Activated CD4-positive, alpha-beta T cell treated with anti-CD3 and anti-CD28 coated beads for 36 hours (primary cell): ENCODE measurements at regions not wholly inside any gene's neighbourhood (a gene's known extent, or its start where the extent isn't known, plus 50 kb on each side); places are given as distances from the start of the nearest gene placed in this dataset.

Source experiments
- ATAC-seq: fragments of 200-7000 bp; cut with Tn5 transposase; one replicate; pipeline ENCODE4 v1.10.0; 2021; ENCODE audit warnings: mild to moderate bottlenecking, moderate library complexity
- CTCF ChIA-PET: fragments of 350-600 bp; sonication (Branson Sonifier 250); formaldehyde crosslinking; loops from one replicate; lab custom pipeline; 2021; ENCODE audit warnings: antibody characterized with exemption; lab: Charles Lee
- POLR2A ChIA-PET: fragments of 350-600 bp; sonication (Branson Sonifier 250); formaldehyde crosslinking; loops from one replicate; lab custom pipeline; 2021; ENCODE audit warnings: antibody characterized with exemption, inconsistent platforms; lab: Charles Lee
- DNase-seq: peaks from one replicate; pipeline ENCODE4 v3.0.0-alpha.2; 2020
- H3K27ac Mint-ChIP-seq: one replicate; pipeline ENCODE4 v1.8.0; 2021; ENCODE audit warnings: mixed read lengths
- H3K27me3 Mint-ChIP-seq: one replicate; pipeline ENCODE4 v1.8.0; 2021; ENCODE audit warnings: mixed read lengths
- H3K36me3 Mint-ChIP-seq: one replicate; pipeline ENCODE4 v1.8.0; 2021; ENCODE audit warnings: low read depth, mixed read lengths
- H3K4me1 Mint-ChIP-seq: one replicate; pipeline ENCODE4 v1.8.0; 2021; ENCODE audit warnings: mixed read lengths
- H3K4me3 Mint-ChIP-seq: one replicate; pipeline ENCODE4 v1.8.0; 2021; ENCODE audit warnings: mild to moderate bottlenecking, moderate library complexity, mixed read lengths
- H3K9me3 Mint-ChIP-seq: one replicate; pipeline ENCODE4 v1.8.0; 2021; ENCODE audit warnings: low read depth, mixed read lengths
- intact Hi-C, 2 experiments: fragments of 100-400 bp; cut with DNase I in 1 of 2; cut with micrococcal nuclease in 1 of 2; formaldehyde crosslinking; loops; one replicate each; pipeline versions ENCODE4 v1.14.2 to v1.15.1; 2022 to 2024; cut with DNase I, micrococcal nuclease

GRCh38 chr1:30809514-30810263 is 52.1 kb upstream of the LAPTM5 start:
- no peaks in the 10 kb centered on the region for H3K4me1 Mint-ChIP-seq
- intact Hi-C loops = no loop called here
- ChIA-PET CTCF (interaction anchor here (1.1 to 3.1 kb wide), 4 partner anchors 7 to 27 kb away, joined by 3 to 16 read pairs (median 5); no protein-coding TSS in a partner anchor), POLR2A (no interaction called here)
- H3K27me3 Mint-ChIP-seq = peaks cover 36% of the 10 kb centered on the region
- no peak overlapping the region for H3K27ac Mint-ChIP-seq
- H3K9me3 Mint-ChIP-seq = no peaks in the 10 kb centered on the region
- DNase-seq (no peak), ATAC-seq (no peak)
- no peak overlapping the region for H3K4me3 Mint-ChIP-seq
- no peaks in the 10 kb centered on the region for H3K36me3 Mint-ChIP-seq

GRCh38 chr1:30808067-30808662 is 50.6 kb upstream of the LAPTM5 start:
- ChIA-PET CTCF (interaction anchor here (0.5 to 8.9 kb wide), 4 partner anchors 25 to 104 kb away, joined by 3 to 145 read pairs (median 4); partner anchors contain the start of gene SDC3), POLR2A (no interaction called here)
- no peak for ATAC-seq
- DNase-seq = no peak
- Mint-ChIP-seq H3K36me3 (no peaks in the 10 kb centered on the region), H3K4me1 (no peaks in the 10 kb centered on the region), H3K27ac (no peak overlapping the region), H3K4me3 (no peak overlapping the region), H3K27me3 (peaks cover 40% of the 10 kb centered on the region), H3K9me3 (no peaks in the 10 kb centered on the region)
- intact Hi-C loops = no loop called here

- ChIA-PET POLR2A (no interaction called here), CTCF (interaction anchor here (0.7 to 8.9 kb wide), 4 partner anchors 22 to 123 kb away, joined by 3 to 145 read pairs (median 4); partner anchors contain the start of gene SDC3)
- ATAC-seq (no peak), DNase-seq (no peak)
- Mint-ChIP-seq H3K9me3 (no peaks in the 10 kb centered on the region), H3K27me3 (peaks cover 37% of the 10 kb centered on the region), H3K4me3 (no peak overlapping the region), H3K36me3 (no peaks in the 10 kb centered on the region), H3K27ac (no peak overlapping the region), H3K4me1 (no peaks in the 10 kb centered on the region)
- intact Hi-C loops = no loop called here
These were observed 49.9 kb upstream of the LAPTM5 start for GRCh38 chr1:30807318-30808066.
